ENCODE measurements at regions not wholly inside any gene's neighbourhood (a gene's known extent, or its start where the extent isn't known, plus 50 kb on each side); places are given as distances from the start of the nearest gene placed in this dataset.

DNA sequence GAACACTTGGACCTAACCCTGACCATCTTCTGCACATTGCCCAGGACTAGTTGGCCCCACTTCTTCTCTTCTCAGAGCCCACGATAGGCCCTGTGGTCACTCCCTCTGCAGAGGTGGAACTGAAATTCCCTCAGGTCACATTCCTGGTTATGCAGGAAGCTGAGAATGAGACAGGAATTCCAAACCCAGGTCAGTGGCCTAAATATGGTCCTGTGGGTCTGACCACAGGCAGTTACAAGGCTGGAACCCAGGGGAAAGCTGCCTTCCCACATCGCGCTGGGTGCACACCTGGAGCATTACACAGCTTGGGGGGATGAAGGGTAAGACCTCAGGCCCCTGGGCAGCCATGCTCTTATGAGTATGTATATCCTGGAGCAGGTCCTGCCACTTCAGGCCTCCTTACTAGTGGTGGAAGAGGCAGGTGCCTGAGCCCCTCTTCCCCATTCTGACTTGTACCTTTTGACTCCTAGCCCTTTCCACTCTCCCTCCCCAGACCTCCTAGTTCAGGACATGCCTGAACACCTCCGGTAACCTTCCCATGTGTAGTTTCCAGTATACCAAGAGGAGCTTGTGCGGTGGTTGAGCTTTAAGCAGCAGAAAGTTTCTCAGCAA is 173.5 kb downstream of the ASMT start:
- peaks cover 12 to 25% of the 10 kb centered on the region in 2 donors for H3K9me3 ChIP-seq

DNA sequence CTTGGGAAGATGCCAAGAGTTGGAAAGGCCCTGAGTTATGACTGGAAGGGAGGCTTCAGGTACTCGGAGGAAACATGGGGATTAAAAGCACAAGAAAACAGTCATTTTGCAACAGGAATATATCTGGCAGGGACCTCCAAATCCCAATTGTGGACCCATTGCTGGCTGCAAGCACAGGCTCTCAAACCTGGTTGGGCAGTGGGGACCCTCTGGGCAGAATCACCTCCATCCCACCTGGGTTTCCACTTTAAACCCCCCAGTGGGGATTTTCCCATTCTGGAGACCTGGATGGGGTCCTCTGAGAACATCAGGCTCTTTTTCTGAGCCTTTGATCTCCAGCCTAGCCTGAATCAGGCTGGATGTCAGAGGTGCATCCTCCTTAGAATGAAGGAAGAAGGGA is 177.8 kb downstream of the ASMT start:
- Histone ChIP-seq H3K9me3 (no peaks in the 10 kb centered on the region), H3K36me3 (no peaks in the 10 kb centered on the region)
- intact Hi-C loops (cut with DNase I; ENCODE audit: low total_unique reads) = no loop called here

More for the DNA sequence above, 173.5 kb downstream of the ASMT start:
- no peak overlapping the region for H3K4me3 ChIP-seq
- no peaks in the 10 kb centered on the region for H3K4me1 ChIP-seq
- H3K27ac ChIP-seq = no peak overlapping the region
- intact Hi-C loops (cut with DNase I; ENCODE audit: low total_unique reads) = loop anchor here (1.0 kb wide), 1 partner anchor 23 kb away; no protein-coding TSS in a partner anchor
- TF ChIP-seq, protein P1, sequence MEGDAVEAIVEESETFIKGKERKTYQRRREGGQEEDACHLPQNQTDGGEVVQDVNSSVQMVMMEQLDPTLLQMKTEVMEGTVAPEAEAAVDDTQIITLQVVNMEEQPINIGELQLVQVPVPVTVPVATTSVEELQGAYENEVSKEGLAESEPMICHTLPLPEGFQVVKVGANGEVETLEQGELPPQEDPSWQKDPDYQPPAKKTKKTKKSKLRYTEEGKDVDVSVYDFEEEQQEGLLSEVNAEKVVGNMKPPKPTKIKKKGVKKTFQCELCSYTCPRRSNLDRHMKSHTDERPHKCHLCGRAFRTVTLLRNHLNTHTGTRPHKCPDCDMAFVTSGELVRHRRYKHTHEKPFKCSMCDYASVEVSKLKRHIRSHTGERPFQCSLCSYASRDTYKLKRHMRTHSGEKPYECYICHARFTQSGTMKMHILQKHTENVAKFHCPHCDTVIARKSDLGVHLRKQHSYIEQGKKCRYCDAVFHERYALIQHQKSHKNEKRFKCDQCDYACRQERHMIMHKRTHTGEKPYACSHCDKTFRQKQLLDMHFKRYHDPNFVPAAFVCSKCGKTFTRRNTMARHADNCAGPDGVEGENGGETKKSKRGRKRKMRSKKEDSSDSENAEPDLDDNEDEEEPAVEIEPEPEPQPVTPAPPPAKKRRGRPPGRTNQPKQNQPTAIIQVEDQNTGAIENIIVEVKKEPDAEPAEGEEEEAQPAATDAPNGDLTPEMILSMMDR (IDR thresholded peaks at IDR 0.05) = no peak
- no peak for TF ChIP-seq POLR2A (IDR thresholded peaks at IDR 0.05)
- TF ChIP-seq POLR2AphosphoS5 (IDR thresholded peaks at IDR 0.05) = no peak
- H3K27me3 ChIP-seq = no peaks in the 10 kb centered on the region
- no peak for DNase-seq (ENCODE audit: low spot score in 2 of 2)
- no peaks in the 10 kb centered on the region for H3K36me3 ChIP-seq

DNA sequence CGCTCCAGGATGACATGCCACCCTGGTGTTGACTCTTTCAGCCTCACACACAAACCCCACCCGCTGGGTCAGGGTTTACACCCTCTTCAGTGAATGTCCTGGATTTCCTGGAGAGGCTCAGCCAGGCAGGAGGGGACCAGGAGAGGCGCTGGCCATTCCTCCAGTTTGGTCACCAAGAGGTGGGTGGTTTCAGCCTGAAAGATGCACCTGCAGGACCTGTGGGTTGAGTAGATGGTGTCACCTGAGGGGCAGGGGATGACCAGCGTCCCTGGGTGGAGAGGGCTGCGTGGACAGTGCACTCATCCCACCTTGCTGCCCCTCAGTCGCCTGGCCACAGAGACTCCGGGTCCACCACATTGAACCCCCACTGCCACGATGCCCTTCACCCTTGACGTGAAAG is 179.7 kb downstream of the ASMT start:
- no peaks in the 10 kb centered on the region for H3K27me3 ChIP-seq
- no peak for TF ChIP-seq POLR2A (IDR thresholded peaks at IDR 0.05)
- TF ChIP-seq POLR2AphosphoS5 (IDR thresholded peaks at IDR 0.05) = no peak
- TF ChIP-seq, protein P1 (IDR thresholded peaks at IDR 0.05) = no peak
- H3K27ac ChIP-seq = no peak overlapping the region
- no peaks in the 10 kb centered on the region for H3K4me1 ChIP-seq
- DNase-seq (ENCODE audit: low spot score in 2 of 2) = no peak
- H3K9me3 ChIP-seq = no peaks in the 10 kb centered on the region
- intact Hi-C loops (cut with DNase I; ENCODE audit: low total_unique reads) = no loop called here
- no peaks in the 10 kb centered on the region for H3K36me3 ChIP-seq
- H3K4me3 ChIP-seq = no peak overlapping the region

More for the DNA sequence above, 177.8 kb downstream of the ASMT start:
- Histone ChIP-seq H3K27ac (no peak overlapping the region), H3K4me3 (no peak overlapping the region), H3K27me3 (no peaks in the 10 kb centered on the region), H3K4me1 (no peaks in the 10 kb centered on the region)
- no peak for DNase-seq (ENCODE audit: low spot score in 2 of 2)
- TF ChIP-seq, protein P1 (IDR thresholded peaks at IDR 0.05) = no peak
- TF ChIP-seq POLR2AphosphoS5 (IDR thresholded peaks at IDR 0.05) (no peak), POLR2A (IDR thresholded peaks at IDR 0.05) (no peak)

DNA sequence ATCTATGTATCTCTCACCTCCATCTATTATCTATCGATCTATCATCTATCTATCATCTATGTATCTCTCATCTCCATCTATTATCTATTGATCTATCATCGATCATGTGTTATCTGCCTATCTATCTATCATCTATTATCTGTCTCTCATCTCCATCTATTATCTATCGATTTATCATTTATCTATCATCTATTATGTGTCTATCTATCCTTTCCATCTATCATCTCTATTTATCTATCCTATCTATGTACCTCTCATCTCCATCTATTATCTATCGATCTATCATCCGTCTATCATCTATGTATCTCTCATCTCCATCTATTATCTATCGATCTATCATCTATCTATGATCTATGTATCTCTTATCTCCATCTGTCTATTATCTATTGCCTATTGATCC is 188.1 kb downstream of the ASMT start:
- DNase-seq (ENCODE audit: low spot score in 2 of 2) = no peak
- TF ChIP-seq POLR2A (IDR thresholded peaks at IDR 0.05) (no peak), POLR2AphosphoS5 (IDR thresholded peaks at IDR 0.05) (no peak)
- TF ChIP-seq, protein P1 (IDR thresholded peaks at IDR 0.05) = no peak
- Histone ChIP-seq H3K27me3 (no peaks in the 10 kb centered on the region), H3K27ac (no peak overlapping the region), H3K4me3 (no peak overlapping the region), H3K4me1 (no peaks in the 10 kb centered on the region), H3K36me3 (no peaks in the 10 kb centered on the region), H3K9me3 (peaks cover 0 to 11% of the 10 kb centered on the region in 2 donors)
- intact Hi-C loops (cut with DNase I; ENCODE audit: low total_unique reads) = no loop called here

DNA sequence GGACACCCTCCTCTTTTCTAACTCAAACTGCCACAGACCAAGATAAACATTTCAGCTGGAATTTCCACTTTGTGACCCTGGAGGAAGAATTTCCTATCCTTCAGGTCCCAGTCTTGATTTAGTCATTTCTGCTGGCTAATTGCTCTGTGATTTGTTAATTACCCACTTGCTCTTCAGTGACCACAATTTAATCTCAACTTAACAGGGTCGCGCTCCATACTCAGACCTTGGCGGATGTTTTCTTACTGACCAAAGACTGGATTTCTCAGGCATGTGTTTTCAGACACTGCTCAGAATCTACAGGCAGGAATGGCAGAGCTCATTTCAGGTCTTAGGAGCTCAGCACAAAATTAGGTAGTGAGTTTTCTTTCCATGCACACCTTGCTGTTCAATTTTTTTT is 188.9 kb downstream of the ASMT start:
- Histone ChIP-seq H3K27ac (no peak overlapping the region), H3K4me1 (no peaks in the 10 kb centered on the region), H3K4me3 (no peak overlapping the region), H3K9me3 (peaks cover 0 to 11% of the 10 kb centered on the region in 2 donors), H3K36me3 (no peaks in the 10 kb centered on the region), H3K27me3 (no peaks in the 10 kb centered on the region)
- intact Hi-C loops (cut with DNase I; ENCODE audit: low total_unique reads) = no loop called here
- TF ChIP-seq POLR2A (IDR thresholded peaks at IDR 0.05) = no peak
- no peak for TF ChIP-seq POLR2AphosphoS5 (IDR thresholded peaks at IDR 0.05)
- TF ChIP-seq, protein P1 (IDR thresholded peaks at IDR 0.05) = no peak
- no peak for DNase-seq (ENCODE audit: low spot score in 2 of 2)
